Endothelial cell of umbilical vein (primary cell): ENCODE measurements at regions not wholly inside any gene's neighbourhood (a gene's known extent, or its start where the extent isn't known, plus 50 kb on each side); places are given as distances from the start of the nearest gene placed in this dataset.
A peak's percentile ranks its signal among the peaks of the same experiment; 100 is the strongest.

Source experiments
- BruUV-seq: library from RNA; stranded (reverse); fragments of 400-500 nt; replicated peaks from 2 replicates; lab custom pipeline; 2021; lab: Mats Ljungman, UMichigan
- CTCF ChIA-PET: fragments of 300-600, 350-600 bp; sonication (Branson Sonifier 250); formaldehyde crosslinking; loops from one replicate; lab custom pipeline; 2021; ENCODE audit warnings: antibody characterized with exemption, inconsistent platforms; lab: Charles Lee
- POLR2A ChIA-PET: fragments of 300-600, 350-600 bp; sonication (Branson Sonifier 250); formaldehyde crosslinking; loops from one replicate; lab custom pipeline; 2021; ENCODE audit warnings: antibody characterized with exemption, inconsistent platforms; lab: Charles Lee
- DNase-seq: peaks from one replicate; pipeline ENCODE4 v3.0.0-alpha.2; 2011; ENCODE audit warnings: low read depth, low spot score
- FAIRE-seq: peaks from 2 replicates; lab custom pipeline; 2011; peaks lifted over from hg19 to GRCh38; lab: Jason Lieb, UNC
- H2AFZ ChIP-seq: 2 replicates; pipeline ENCODE4 v1.6.0; 2012; ENCODE audit warnings: low read depth, low read length, control low read depth, inconsistent platforms
- H3K27ac ChIP-seq: 2 replicates; pipeline ENCODE4 v1.5.1; 2011; ENCODE audit warnings: low read depth, mild to moderate bottlenecking, control low read depth, low read length, moderate library complexity; ENCODE audit not compliant: insufficient read depth
- H3K27me3 ChIP-seq, 2 experiments: 2 replicates each; pipeline versions ENCODE4 v1.6.0 to v1.6.1; 2011; ENCODE audit warnings: low read length in 2 of 2, mixed read lengths in 1 of 2; ENCODE audit not compliant: control insufficient read depth in 2 of 2, insufficient read depth in 2 of 2
- H3K36me3 ChIP-seq, 2 experiments: 2 replicates in 1 of 2; 3 replicates in 1 of 2; pipeline ENCODE4 v1.5.1; 2011; ENCODE audit warnings: low read length in 2 of 2, mild to moderate bottlenecking in 1 of 2, moderate library complexity in 1 of 2; ENCODE audit not compliant: control insufficient read depth in 2 of 2, insufficient read depth in 2 of 2; ENCODE audit errors: extremely low read depth in 1 of 2
- H3K4me1 ChIP-seq: 3 replicates; pipeline ENCODE4 v1.5.1; 2011; ENCODE audit warnings: mild to moderate bottlenecking, low read length; ENCODE audit not compliant: control insufficient read depth, insufficient read depth; ENCODE audit errors: extremely low read depth
- H3K4me2 ChIP-seq: 2 replicates; pipeline ENCODE4 v1.6.1; 2011; ENCODE audit warnings: low read length, control low read depth, mixed read lengths; ENCODE audit not compliant: insufficient read depth
- H3K4me3 ChIP-seq, 3 experiments: fragments of 200-600 bp in 1 of 3; sonication (generic), shearing (Covaris generic) in 1 of 3; replicated peaks in 1 of 3; 2 replicates each; pipeline ENCODE4 v1.5.1; 2011 to 2016; ENCODE audit warnings: control low read depth in 3 of 3, low read length in 3 of 3, mild to moderate bottlenecking in 2 of 3, inconsistent platforms in 1 of 3, low read depth in 1 of 3, moderate library complexity in 1 of 3; ENCODE audit not compliant: insufficient read depth in 1 of 3
- H3K79me2 ChIP-seq: 2 replicates; pipeline ENCODE4 v1.6.0; 2012; ENCODE audit warnings: low read length, inconsistent platforms; ENCODE audit not compliant: control insufficient read depth, insufficient read depth
- H3K9ac ChIP-seq: replicated peaks from 2 replicates; pipeline ENCODE3; 2011; ENCODE audit warnings: low read length, control low read depth; ENCODE audit not compliant: insufficient read depth; ENCODE audit errors: extremely low read depth
- H3K9me1 ChIP-seq: replicated peaks from 3 replicates; pipeline ENCODE4 v1.6.0; 2011; ENCODE audit warnings: mild to moderate bottlenecking, low read length; ENCODE audit not compliant: control insufficient read depth, insufficient read depth; ENCODE audit errors: extremely low read depth
- H3K9me3 ChIP-seq: replicated peaks from 2 replicates; pipeline ENCODE4 v1.5.1; 2012; ENCODE audit warnings: low read length, inconsistent platforms; ENCODE audit not compliant: control insufficient read depth, insufficient read depth
- H4K20me1 ChIP-seq: replicated peaks from 2 replicates; pipeline ENCODE3; 2011; ENCODE audit warnings: mild to moderate bottlenecking, low read length; ENCODE audit not compliant: control insufficient read depth, insufficient read depth; ENCODE audit errors: extremely low read depth
- CTCF ChIP-seq, 2 donors: IDR thresholded peaks; 1 replicate in 1 of 2; 2 replicates in 1 of 2; pipeline ENCODE4 v1.5.1; 2011; ENCODE audit warnings: low read length in 2 of 2, mild to moderate bottlenecking in 2 of 2, moderate library complexity in 2 of 2, control low read depth in 1 of 2, inconsistent platforms in 1 of 2, low read depth in 1 of 2; ENCODE audit not compliant: insufficient read depth in 1 of 2; ENCODE audit errors: extremely low read depth in 1 of 2
- GATA2 ChIP-seq: IDR thresholded peaks from 2 replicates; pipeline ENCODE4 v1.7.0; 2011; ENCODE audit warnings: low read depth, mild to moderate bottlenecking, moderate library complexity, mixed read lengths, low read length; ENCODE audit not compliant: insufficient read length, insufficient read depth
- JUN ChIP-seq: IDR thresholded peaks from 2 replicates; pipeline ENCODE4 v1.6.1; 2011; ENCODE audit warnings: borderline replicate concordance, low read depth; ENCODE audit not compliant: insufficient read length, insufficient read depth
- MAX ChIP-seq: IDR thresholded peaks from 2 replicates; pipeline ENCODE4 v1.6.1; 2011; ENCODE audit not compliant: insufficient read depth, insufficient read length
- MYC ChIP-seq: IDR thresholded peaks from one replicate; pipeline ENCODE4 v1.6.1; 2011; ENCODE audit warnings: mild to moderate bottlenecking, low read depth, low read length
- POLR2A ChIP-seq: IDR thresholded peaks from 2 replicates; pipeline ENCODE4 v1.6.1; 2012; ENCODE audit warnings: low read depth, mild to moderate bottlenecking, control low read depth, low read length
- POLR2AphosphoS5 ChIP-seq: IDR thresholded peaks from 2 replicates; pipeline ENCODE4 v1.6.1; 2012; ENCODE audit warnings: low read depth, mild to moderate bottlenecking, control low read depth, low read length, moderate library complexity; ENCODE audit not compliant: insufficient read depth
- dilution Hi-C: fragments of 300-500 bp; cut with MboI; formaldehyde crosslinking; loops from one replicate; pipeline ENCODE4 v1.15.0; 2019; ENCODE audit warnings: low sequenced_read_pairs; ENCODE audit not compliant: extremely low pct_ligation_motif_present
- intact Hi-C: fragments of 100-400 bp; cut with micrococcal nuclease; formaldehyde crosslinking; loops from one replicate; pipeline ENCODE4 v1.10.0; 2022

- ChIA-PET POLR2A (no interaction called here), CTCF (interaction anchor here (0.5 to 1.2 kb wide), 5 partner anchors 14 to 325 kb away, joined by 3 to 5 read pairs (median 4); partner anchors contain the start of gene PDS5B)
- Histone ChIP-seq H3K9ac (no peak overlapping the region), H3K9me1 (no peaks in the 10 kb centered on the region), H3K4me2 (no peak overlapping the region), H3K36me3 (no peaks in the 10 kb centered on the region), H3K4me1 (no peaks in the 10 kb centered on the region), H3K4me3 (no peak overlapping the region), H3K79me2 (no peaks in the 10 kb centered on the region), H3K9me3 (no peaks in the 10 kb centered on the region), H4K20me1 (no peaks in the 10 kb centered on the region), H3K27ac (no peak overlapping the region), H2AFZ (no peak overlapping the region), H3K27me3 (no peaks in the 10 kb centered on the region)
- no peak for FAIRE-seq
- no TSS peak for BruUV-seq
- DNase-seq = no peak
- peak; percentile 13 to 26 for TF ChIP-seq CTCF (IDR thresholded peaks at IDR 0.05; ENCODE audit: extremely low read depth in 1 of 2, insufficient read depth in 1 of 2, low read depth in 1 of 2, low read length in 2 of 2)
- no peak for TF ChIP-seq POLR2A
- no peak for TF ChIP-seq POLR2AphosphoS5
- no peak for TF ChIP-seq JUN
- dilution Hi-C loops = no loop called here
- intact Hi-C loops = loop anchor here (2.0 kb wide), 1 partner anchor 325 kb away; the partner anchor contains the start of gene PDS5B
These were observed 104.7 kb upstream of the KL start for GRCh38 chr13:32911506-32911905.

- H3K9me3 ChIP-seq = no peaks in the 10 kb centered on the region
- H3K79me2 ChIP-seq = no peaks in the 10 kb centered on the region
- no peaks in the 10 kb centered on the region for H3K9me1 ChIP-seq
- ChIA-PET POLR2A (no interaction called here), CTCF (interaction anchor here (1.3 to 1.4 kb wide), 3 partner anchors 10 to 26 kb away, joined by 3 to 6 read pairs (median 4); no protein-coding TSS in a partner anchor)
- DNase-seq (no peak), FAIRE-seq (no peak)
- no peak overlapping the region for H3K27ac ChIP-seq
- no peaks in the 10 kb centered on the region for H3K27me3 ChIP-seq
- H3K9ac ChIP-seq = no peak overlapping the region
- TF ChIP-seq GATA2 (no peak), JUN (no peak), MAX (no peak), POLR2AphosphoS5 (no peak), POLR2A (no peak), MYC (no peak)
- dilution Hi-C loops (no loop called here), intact Hi-C loops (no loop called here)
- no peaks in the 10 kb centered on the region for H3K36me3 ChIP-seq
- BruUV-seq = no TSS peak
- no peak overlapping the region for H2AFZ ChIP-seq
- H3K4me3 ChIP-seq = no peak overlapping the region
- no peak overlapping the region for H3K4me2 ChIP-seq
- peaks cover 6% of the 10 kb centered on the region for H3K4me1 ChIP-seq
- H4K20me1 ChIP-seq = no peaks in the 10 kb centered on the region
These were observed 101.5 kb upstream of the KL start for GRCh38 chr13:32914686-32915085.
